HUES48 (cell line): ENCODE measurements at regions not wholly inside any gene's neighbourhood (a gene's known extent, or its start where the extent isn't known, plus 50 kb on each side); places are given as distances from the start of the nearest gene placed in this dataset.

Experiments used
- H3K27ac ChIP-seq: one replicate; pipeline ENCODE4 v1.7.0; 2013; ENCODE audit warnings: low read depth, low read length, inconsistent platforms
- H3K27me3 ChIP-seq: 2 replicates; pipeline ENCODE4 v1.6.1; 2013; ENCODE audit warnings: mild to moderate bottlenecking, low read length; ENCODE audit not compliant: control insufficient read depth, insufficient read depth
- H3K36me3 ChIP-seq: 2 replicates; pipeline ENCODE4 v1.6.1; 2013; ENCODE audit warnings: low read length; ENCODE audit not compliant: control insufficient read depth, insufficient read depth
- H3K4me1 ChIP-seq: 2 replicates; pipeline ENCODE4 v1.6.1; 2013; ENCODE audit warnings: mild to moderate bottlenecking, low read length; ENCODE audit not compliant: control insufficient read depth, insufficient read depth
- H3K4me3 ChIP-seq: 2 replicates; pipeline ENCODE4 v1.5.1; 2013; ENCODE audit warnings: mild to moderate bottlenecking, low read depth, low read length
- H3K9ac ChIP-seq: 2 replicates; pipeline ENCODE4 v1.6.1; 2013; ENCODE audit warnings: mild to moderate bottlenecking, low read depth, low read length, moderate library complexity
- H3K9me3 ChIP-seq: 2 replicates; pipeline ENCODE4 v1.6.1; 2013; ENCODE audit warnings: low read length; ENCODE audit not compliant: control insufficient read depth, insufficient read depth

GRCh38 chr10:33815776-33816175, 481.3 kb upstream of the NRP1 start:
- Histone ChIP-seq H3K4me3 (no peak overlapping the region), H3K9ac (no peak overlapping the region), H3K27ac (no peak overlapping the region), H3K27me3 (no peaks in the 10 kb centered on the region), H3K36me3 (no peaks in the 10 kb centered on the region), H3K4me1 (peaks cover 4% of the 10 kb centered on the region), H3K9me3 (no peaks in the 10 kb centered on the region)

GRCh38 chr10:33813871-33814270, 479.4 kb upstream of the NRP1 start:
- Histone ChIP-seq H3K4me1 (no peaks in the 10 kb centered on the region; the same call in 1 of the 2 replicates), H3K9me3 (no peaks in the 10 kb centered on the region), H3K27me3 (no peaks in the 10 kb centered on the region), H3K9ac (no peak overlapping the region), H3K36me3 (no peaks in the 10 kb centered on the region), H3K4me3 (no peak overlapping the region), H3K27ac (no peak overlapping the region)

GRCh38 chr10:33813415-33813814, 478.9 kb upstream of the NRP1 start:
- Histone ChIP-seq H3K36me3 (no peaks in the 10 kb centered on the region), H3K9me3 (no peaks in the 10 kb centered on the region), H3K27me3 (no peaks in the 10 kb centered on the region), H3K4me1 (peaks cover under 1% of the 10 kb centered on the region; the same call in 1 of the 2 replicates), H3K27ac (no peak overlapping the region), H3K9ac (no peak overlapping the region), H3K4me3 (no peak overlapping the region)

- H3K4me1 ChIP-seq: peaks cover 9% of the 10 kb centered on the region
- no peaks in the 10 kb centered on the region for H3K9me3 ChIP-seq
- no peak overlapping the region for H3K27ac ChIP-seq
- no peaks in the 10 kb centered on the region for H3K36me3 ChIP-seq
- H3K4me3 ChIP-seq: no peak overlapping the region
- H3K27me3 ChIP-seq: no peaks in the 10 kb centered on the region
- H3K9ac ChIP-seq: no peak overlapping the region
These were observed 478.1 kb upstream of the NRP1 start for GRCh38 chr10:33812586-33812985.

- Histone ChIP-seq H3K4me3 (no peak overlapping the region), H3K27me3 (no peaks in the 10 kb centered on the region), H3K9ac (no peak overlapping the region), H3K36me3 (no peaks in the 10 kb centered on the region), H3K4me1 (peaks cover 11% of the 10 kb centered on the region), H3K27ac (no peak overlapping the region), H3K9me3 (no peaks in the 10 kb centered on the region)
These were observed 476.5 kb upstream of the NRP1 start for GRCh38 chr10:33810986-33811385.

GRCh38 chr10:33809732-33810131, 475.3 kb upstream of the NRP1 start:
- Histone ChIP-seq H3K36me3 (no peaks in the 10 kb centered on the region), H3K27ac (no peak overlapping the region), H3K9ac (no peak overlapping the region), H3K4me3 (no peak overlapping the region), H3K4me1 (peaks cover 11% of the 10 kb centered on the region), H3K9me3 (no peaks in the 10 kb centered on the region), H3K27me3 (no peaks in the 10 kb centered on the region)

GRCh38 chr10:33808475-33808874, 474.0 kb upstream of the NRP1 start:
- Histone ChIP-seq H3K4me1 (peaks cover 11% of the 10 kb centered on the region), H3K9me3 (no peaks in the 10 kb centered on the region), H3K9ac (no peak overlapping the region), H3K4me3 (no peak overlapping the region), H3K27ac (no peak overlapping the region), H3K36me3 (no peaks in the 10 kb centered on the region), H3K27me3 (no peaks in the 10 kb centered on the region)

- no peak overlapping the region for H3K9ac ChIP-seq
- no peaks in the 10 kb centered on the region for H3K27me3 ChIP-seq
- peaks cover 11% of the 10 kb centered on the region for H3K4me1 ChIP-seq
- no peak overlapping the region for H3K27ac ChIP-seq
- no peak overlapping the region for H3K4me3 ChIP-seq
- no peaks in the 10 kb centered on the region for H3K9me3 ChIP-seq
- H3K36me3 ChIP-seq: no peaks in the 10 kb centered on the region
These were observed 473.3 kb upstream of the NRP1 start for GRCh38 chr10:33807531-33808359.

GRCh38 chr10:33805831-33806230, 471.4 kb upstream of the NRP1 start:
- Histone ChIP-seq H3K9me3 (no peaks in the 10 kb centered on the region), H3K27ac (no peak overlapping the region), H3K27me3 (no peaks in the 10 kb centered on the region), H3K9ac (no peak overlapping the region), H3K36me3 (no peaks in the 10 kb centered on the region), H3K4me1 (peaks cover 11% of the 10 kb centered on the region), H3K4me3 (no peak overlapping the region)

GRCh38 chr10:33804584-33804983, 470.1 kb upstream of the NRP1 start:
- no peaks in the 10 kb centered on the region for H3K36me3 ChIP-seq
- no peak overlapping the region for H3K27ac ChIP-seq
- H3K9me3 ChIP-seq: no peaks in the 10 kb centered on the region
- H3K4me1 ChIP-seq: peaks cover 11% of the 10 kb centered on the region
- no peak overlapping the region for H3K4me3 ChIP-seq
- no peaks in the 10 kb centered on the region for H3K27me3 ChIP-seq
- no peak overlapping the region for H3K9ac ChIP-seq

GRCh38 chr10:33803248-33803647, 468.8 kb upstream of the NRP1 start:
- no peak overlapping the region for H3K27ac ChIP-seq
- H3K9me3 ChIP-seq: no peaks in the 10 kb centered on the region
- no peaks in the 10 kb centered on the region for H3K36me3 ChIP-seq
- H3K9ac ChIP-seq: no peak overlapping the region
- H3K27me3 ChIP-seq: no peaks in the 10 kb centered on the region
- peaks cover 16% of the 10 kb centered on the region for H3K4me1 ChIP-seq
- no peak overlapping the region for H3K4me3 ChIP-seq
